Ovary (tissue), 7 donors: ENCODE measurements at regions not wholly inside any gene's neighbourhood (a gene's known extent, or its start where the extent isn't known, plus 50 kb on each side); places are given as distances from the start of the nearest gene placed in this dataset.
"Not testable (repeated sequence)": the region's sequence is repeated elsewhere in the genome, so short reads cannot be mapped to it uniquely, and the experiment has no call there.

Source experiments
- DNase-seq, 5 donors: peaks; one replicate each; pipeline ENCODE4 v3.0.0-alpha.2; 2019 to 2020
- H3K27ac ChIP-seq, 2 donors: fragments of 200-600 bp; one replicate each; pipeline versions ENCODE4 v1.5.1 to v1.8.0; 2019 to 2022
- H3K27me3 ChIP-seq: fragments of 200-600 bp; one replicate; pipeline ENCODE4 v1.8.0; 2022
- H3K36me3 ChIP-seq: fragments of 200-600 bp; sonication (generic); one replicate; pipeline ENCODE4 v1.5.1; 2019
- H3K4me1 ChIP-seq: one replicate; pipeline ENCODE4 v1.8.1; 2013; ENCODE audit warnings: mild to moderate bottlenecking, moderate library complexity; ENCODE audit not compliant: insufficient read depth
- H3K4me3 ChIP-seq: fragments of 200-600 bp; sonication (generic); one replicate; pipeline ENCODE4 v1.5.1; 2017
- H3K9me3 ChIP-seq, 2 donors: fragments of 200-600 bp in 1 of 2; sonication (generic) in 1 of 2; one replicate each; pipeline versions ENCODE4 v1.5.1 to v1.8.1; 2013 to 2019; ENCODE audit warnings: mild to moderate bottlenecking in 1 of 2, moderate library complexity in 1 of 2
- CTCF ChIP-seq, 3 donors: fragments of 450-650 bp in 2 of 3; fragments of 200-600 bp in 1 of 3; IDR thresholded peaks; one replicate each; pipeline versions ENCODE4 v1.5.1 to v1.8.0; 2016 to 2022; ENCODE audit warnings: antibody characterized with exemption in 3 of 3, mild to moderate bottlenecking in 1 of 3
- EP300 ChIP-seq: sonication (generic); formaldehyde crosslinking; IDR thresholded peaks from one replicate; pipeline ENCODE4 v1.6.1; 2017; ENCODE audit warnings: antibody characterized with exemption
- POLR2A ChIP-seq: fragments of 450-650 bp; IDR thresholded peaks from one replicate; pipeline ENCODE4 v1.6.1; 2017; ENCODE audit warnings: antibody characterized with exemption, mild to moderate bottlenecking, moderate library complexity
- WGBS, 3 donors: extraction: QIAGEN DNeasy Blood & Tissue Kit in 1 of 3; methylation state at CpG; one replicate each; pipeline versions ENCODE4 v1.1.5 to v1.1.7; 2013 to 2017; 5-methylcytosine and 5-hydroxymethylcytosine counted together
- intact Hi-C, 4 donors: fragments of 100-400 bp; cut with DNase I; formaldehyde crosslinking; loops; one replicate each; pipeline versions ENCODE4 v1.11.0 to v1.15.1; 2022 to 2023
- donor health status: DM: no; HTN: no; CAD: no; lungs with moderate emphysema.
- donor health status: DM: no; HTN: no; CAD: no.
- donor health status: Bipolar disorder and iron deficiency.
- donor health status: DM: no; HTN: no; CAD: no.
- donor health status: DM: yes; HTN: yes; CAD: no.

- Histone ChIP-seq H3K9me3 (no peaks in the 10 kb centered on the region), H3K27ac (no peak overlapping the region), H3K4me3 (no peak overlapping the region), H3K4me1 (peaks cover 2% of the 10 kb centered on the region), H3K27me3 (no peaks in the 10 kb centered on the region), H3K36me3 (no peaks in the 10 kb centered on the region)
- 77 to 88% (median 81%) methylated on average over 3 of the region's 3 CpGs for WGBS, 3 donors
- intact Hi-C loops: no loop called here
- TF ChIP-seq EP300 (no peak), POLR2A (no peak), CTCF (IDR thresholded peaks at IDR 0.05) (no peak)
- no peak for DNase-seq
Observed at GRCh38 chr1:5603353-5604104, 388.7 kb downstream of the NPHP4 start.

GRCh38 chr1:5602718-5603117 lies 389.5 kb downstream of the NPHP4 start:
- H3K27ac ChIP-seq, H3K4me3 ChIP-seq, intact Hi-C loops, H3K9me3 ChIP-seq, H3K4me1 ChIP-seq, H3K36me3 ChIP-seq, H3K27me3 ChIP-seq, DNase-seq: not testable (repeated sequence)
- 27 to 36% (median 29%) methylated on average over 5 of the region's 5 CpGs for WGBS, 3 donors

- Histone ChIP-seq H3K4me3 (no peak overlapping the region), H3K27me3 (no peaks in the 10 kb centered on the region), H3K36me3 (no peaks in the 10 kb centered on the region), H3K9me3 (no peaks in the 10 kb centered on the region), H3K27ac (no peak overlapping the region), H3K4me1 (peaks cover 7% of the 10 kb centered on the region)
- TF ChIP-seq POLR2A (no peak), EP300 (no peak), CTCF (IDR thresholded peaks at IDR 0.05) (no peak)
- 79 to 85% (median 81%) methylated on average over 21 of the region's 21 CpGs for WGBS, 3 donors
- intact Hi-C loops: no loop called here
- no peak for DNase-seq
Observed at GRCh38 chr1:5601516-5601915, 390.7 kb downstream of the NPHP4 start.

- intact Hi-C loops: no loop called here
- Histone ChIP-seq H3K36me3 (no peaks in the 10 kb centered on the region), H3K27me3 (no peaks in the 10 kb centered on the region), H3K27ac (no peak overlapping the region), H3K4me3 (no peak overlapping the region), H3K9me3 (no peaks in the 10 kb centered on the region), H3K4me1 (peaks cover 7% of the 10 kb centered on the region)
- TF ChIP-seq EP300 (no peak), CTCF (IDR thresholded peaks at IDR 0.05) (no peak), POLR2A (no peak)
- no peak for DNase-seq
- 86 to 94% (median 89%) methylated on average over 6 of the region's 6 CpGs for WGBS, 3 donors
Observed at GRCh38 chr1:5599541-5599940, 392.7 kb downstream of the NPHP4 start.

- no peak for DNase-seq
- H3K27ac ChIP-seq: no peak overlapping the region
- H3K4me1 ChIP-seq: peaks cover 7% of the 10 kb centered on the region
- intact Hi-C loops: no loop called here
- TF ChIP-seq POLR2A: no peak
- TF ChIP-seq EP300: no peak
- no peak for TF ChIP-seq CTCF (IDR thresholded peaks at IDR 0.05)
- H3K27me3 ChIP-seq: no peaks in the 10 kb centered on the region
- H3K4me3 ChIP-seq: no peak overlapping the region
- 60 to 70% (median 65%) methylated on average over 10 of the region's 10 CpGs for WGBS, 3 donors
- H3K36me3 ChIP-seq: no peaks in the 10 kb centered on the region
- H3K9me3 ChIP-seq: no peaks in the 10 kb centered on the region
Observed at GRCh38 chr1:5598824-5599395, 393.3 kb downstream of the NPHP4 start.
